IPS DF 4.7 (cell line): ENCODE measurements at regions not wholly inside any gene's neighbourhood (a gene's known extent, or its start where the extent isn't known, plus 50 kb on each side); places are given as distances from the start of the nearest gene placed in this dataset.
A peak's percentile ranks its signal among the peaks of the same experiment; 100 is the strongest.

Experiments used
- DNase-seq: peaks from one replicate; pipeline ENCODE4 v3.0.0-alpha.2; 2013; ENCODE audit warnings: low spot score; ENCODE audit errors: extremely low read depth

DNA sequence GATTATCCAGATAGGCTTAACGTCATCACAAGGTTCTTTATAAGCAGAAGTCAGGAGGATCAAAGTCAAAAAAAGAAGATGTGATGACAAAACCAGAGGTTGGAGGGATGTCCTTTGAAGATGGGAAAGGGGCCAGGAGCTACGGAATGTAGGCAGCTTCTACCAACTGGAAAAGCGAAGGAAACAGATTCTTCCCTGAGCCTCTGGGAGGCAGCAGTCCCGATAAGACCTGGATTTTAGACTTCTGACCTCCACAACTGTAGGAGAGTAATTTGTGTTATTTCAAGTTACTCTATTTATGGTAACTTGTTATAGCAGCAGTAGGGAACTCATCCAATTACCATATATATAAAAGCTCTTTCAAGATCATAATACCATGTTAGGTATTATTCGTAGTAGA lies 98.8 kb upstream of the MYCBP2 start:
- no peak for DNase-seq

- DNase-seq = no peak
Observed at GRCh38 chr13:77423296-77423695, 96.4 kb upstream of the MYCBP2 start.

DNA sequence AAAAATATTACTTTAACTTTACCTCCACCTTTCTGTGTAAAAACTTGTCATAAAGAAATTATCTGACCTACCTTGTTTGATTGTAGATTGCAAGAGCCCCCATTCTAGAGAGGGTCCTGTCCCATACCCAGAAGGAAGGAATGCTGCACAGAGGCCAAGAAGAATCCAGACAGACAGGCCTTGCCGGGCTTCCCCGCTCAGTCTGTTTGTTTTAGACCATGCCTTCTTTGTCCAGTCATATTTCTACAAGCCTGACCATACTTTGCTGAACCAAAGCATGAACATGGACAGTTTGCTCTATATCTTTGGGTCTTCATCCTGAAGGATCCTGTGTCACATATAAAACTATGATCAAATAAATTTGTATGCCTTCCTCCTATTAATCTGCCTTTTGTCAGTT lies 95.8 kb upstream of the MYCBP2 start:
- DNase-seq = no peak

DNA sequence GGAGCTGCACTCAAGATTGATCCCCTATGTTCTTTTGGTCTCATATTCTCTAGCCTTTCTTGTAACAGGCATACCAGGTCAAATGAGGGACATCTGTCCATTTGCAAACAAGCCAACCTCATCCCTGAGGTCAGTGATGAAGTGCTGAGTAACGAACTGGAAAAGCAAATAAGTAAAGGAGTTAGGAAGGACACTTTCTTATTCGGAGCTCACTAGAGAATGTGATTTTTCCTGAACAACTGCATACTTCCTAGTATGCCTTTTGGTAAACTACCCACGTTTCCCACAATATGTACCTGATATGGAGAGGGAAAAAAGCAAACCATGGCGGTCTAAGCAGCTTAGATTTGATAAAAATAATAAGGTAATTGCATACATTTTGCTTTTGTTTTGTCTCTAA lies 91.0 kb upstream of the MYCBP2 start:
- DNase-seq = no peak

GRCh38 chr13:77416666-77417212 lies 89.8 kb upstream of the MYCBP2 start:
- DNase-seq = no peak

- no peak for DNase-seq
Observed at GRCh38 chr13:77415253-77416071, 88.6 kb upstream of the MYCBP2 start.

DNA sequence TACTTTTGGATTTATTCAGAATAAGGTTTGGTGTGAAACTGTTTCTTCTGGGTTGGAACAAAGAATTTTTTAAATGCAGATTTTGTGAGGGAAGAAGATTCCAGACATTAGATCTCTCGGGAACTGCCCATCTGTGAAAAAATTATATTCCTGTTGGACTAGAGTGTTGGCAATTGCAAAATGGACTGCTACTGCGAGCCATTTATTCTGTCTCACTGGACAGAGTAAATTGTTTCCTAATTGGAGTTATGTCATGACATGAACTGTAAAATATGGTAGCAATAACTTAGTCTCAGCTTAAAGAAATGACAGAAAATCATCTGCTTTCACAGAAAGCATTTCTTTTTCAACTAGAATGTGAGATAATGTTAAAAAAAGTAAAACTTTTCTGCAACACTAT lies 86.0 kb upstream of the MYCBP2 start:
- no peak for DNase-seq

- no peak for DNase-seq
Observed at GRCh38 chr13:77412116-77412635, 85.3 kb upstream of the MYCBP2 start.

DNA sequence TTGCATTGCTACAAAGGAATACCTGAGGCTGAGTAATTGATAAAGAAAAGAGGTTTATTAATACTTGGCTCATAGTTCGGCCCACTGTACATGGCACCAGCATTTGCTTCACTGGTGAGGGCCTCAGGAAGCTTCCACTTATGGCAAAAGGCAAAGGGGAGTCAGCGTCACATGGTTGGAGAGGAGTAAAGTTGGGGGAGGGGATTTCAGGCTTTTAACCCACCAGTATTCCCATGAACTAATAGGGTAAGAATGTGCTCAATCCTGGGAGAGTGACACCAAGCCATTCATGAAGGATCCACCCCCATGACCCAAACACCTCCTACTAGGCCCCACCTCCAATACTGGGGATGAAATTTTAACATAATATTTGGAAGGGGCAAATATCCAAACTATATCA lies 82.5 kb upstream of the MYCBP2 start:
- peak; percentile 5 for DNase-seq

GRCh38 chr13:77406644-77407440 lies 79.9 kb upstream of the MYCBP2 start:
- DNase-seq = no peak

- DNase-seq = no peak
Observed at GRCh38 chr13:77398825-77399620, 72.1 kb upstream of the MYCBP2 start.

GRCh38 chr13:77397636-77398035 lies 70.7 kb upstream of the MYCBP2 start:
- DNase-seq = no peak

DNA sequence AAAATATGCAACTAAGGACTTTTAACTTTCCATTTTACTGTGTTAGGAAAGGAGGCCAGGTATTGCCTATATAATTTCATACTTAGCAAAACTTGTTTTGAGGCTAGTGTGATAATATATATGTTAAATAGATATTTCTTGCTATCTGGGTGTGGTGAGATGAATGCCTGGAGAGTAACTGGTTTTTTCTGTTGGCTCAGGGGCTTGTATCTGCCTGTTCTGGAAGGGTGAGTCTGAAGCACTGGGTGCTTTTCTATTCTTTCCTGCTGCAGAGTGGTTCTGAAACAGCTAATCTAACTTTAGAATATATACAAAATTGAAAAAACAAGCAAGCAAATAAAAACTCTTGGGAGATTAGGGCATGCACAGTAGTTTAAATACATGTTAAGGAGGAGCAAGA lies 64.6 kb upstream of the MYCBP2 start:
- no peak for DNase-seq

DNA sequence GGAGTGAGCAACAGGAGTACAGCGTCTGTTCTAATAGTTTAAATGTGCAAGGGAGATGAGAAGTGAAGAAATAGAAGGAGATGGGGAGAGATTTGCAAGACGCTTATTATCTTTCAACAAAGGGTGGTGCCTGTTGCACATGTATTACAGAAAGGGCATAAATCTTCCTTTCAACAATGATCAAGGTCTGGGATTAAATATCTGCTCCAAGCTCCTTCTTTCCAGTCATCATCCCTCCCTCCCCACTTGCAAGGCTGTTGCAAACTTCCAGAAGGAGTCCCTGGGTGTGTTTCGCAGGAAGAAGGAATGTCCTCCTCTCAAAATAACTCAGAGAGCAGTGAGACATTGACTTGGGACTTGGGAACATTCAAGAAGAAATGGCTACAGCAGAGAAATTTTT lies 63.5 kb upstream of the MYCBP2 start:
- DNase-seq = no peak

- no peak for DNase-seq
Observed at GRCh38 chr13:77389625-77390000, 62.7 kb upstream of the MYCBP2 start.

DNA sequence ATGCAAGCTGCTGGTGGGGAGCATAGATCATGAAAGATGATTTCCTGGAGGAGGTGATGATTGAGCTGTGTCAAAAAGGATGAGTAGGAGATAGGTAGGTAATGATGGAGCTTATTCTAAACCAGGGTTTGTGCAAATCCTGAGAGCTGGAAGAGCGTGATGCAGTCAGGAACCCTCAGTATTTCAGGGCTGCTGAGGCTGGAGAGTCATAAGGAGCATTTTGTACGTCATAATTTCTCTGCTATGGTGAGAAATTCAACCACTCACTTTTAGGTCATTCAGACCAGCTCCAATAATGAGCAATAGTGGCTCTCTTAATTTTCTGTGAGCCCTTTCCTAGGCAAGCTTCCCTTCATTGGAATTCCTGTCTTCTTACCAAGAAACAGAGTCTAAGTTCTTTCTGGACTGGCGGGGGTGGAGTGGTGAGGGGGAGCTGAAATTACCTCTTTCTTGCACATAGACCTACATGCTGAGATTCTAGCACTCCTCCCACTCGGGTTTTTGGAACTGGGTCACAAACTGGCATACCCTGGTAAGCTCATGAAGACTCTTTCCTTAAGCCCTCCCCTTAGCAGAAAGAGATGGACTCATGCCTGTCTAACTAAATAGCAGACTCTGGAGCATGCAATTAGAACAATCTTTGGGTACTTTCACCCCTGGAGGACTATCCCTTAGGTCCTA lies 62.2 kb upstream of the MYCBP2 start:
- DNase-seq = no peak

DNA sequence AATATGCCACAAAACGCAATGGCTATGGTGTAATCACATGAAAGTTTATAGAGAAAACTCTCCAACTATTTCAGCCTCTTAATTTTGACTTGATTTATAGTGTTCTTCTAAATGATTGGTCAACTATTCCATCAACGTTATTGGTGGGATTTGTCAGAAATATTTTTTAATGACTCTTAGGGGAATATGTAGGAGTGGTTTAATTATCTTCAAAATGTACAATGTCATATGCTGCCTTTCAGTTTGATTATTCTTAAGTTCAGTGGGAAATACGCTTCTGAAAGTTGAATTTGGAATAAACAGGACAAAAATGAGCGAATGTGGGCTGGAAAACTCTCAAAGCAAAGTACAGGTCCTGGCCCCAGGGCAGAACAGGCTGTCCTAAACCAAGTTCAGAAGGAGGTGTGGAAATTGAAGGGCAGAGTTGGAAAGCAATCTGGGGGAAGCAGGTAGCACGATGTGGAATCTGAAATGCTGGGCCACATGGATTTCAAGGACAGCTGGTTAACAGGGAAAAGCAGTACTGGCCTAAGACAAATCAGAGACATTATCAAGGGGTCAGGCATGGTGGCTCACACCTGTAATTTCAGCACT lies 60.8 kb upstream of the MYCBP2 start:
- no peak for DNase-seq

GRCh38 chr13:77386880-77387606 lies 60.1 kb upstream of the MYCBP2 start:
- no peak for DNase-seq

DNA sequence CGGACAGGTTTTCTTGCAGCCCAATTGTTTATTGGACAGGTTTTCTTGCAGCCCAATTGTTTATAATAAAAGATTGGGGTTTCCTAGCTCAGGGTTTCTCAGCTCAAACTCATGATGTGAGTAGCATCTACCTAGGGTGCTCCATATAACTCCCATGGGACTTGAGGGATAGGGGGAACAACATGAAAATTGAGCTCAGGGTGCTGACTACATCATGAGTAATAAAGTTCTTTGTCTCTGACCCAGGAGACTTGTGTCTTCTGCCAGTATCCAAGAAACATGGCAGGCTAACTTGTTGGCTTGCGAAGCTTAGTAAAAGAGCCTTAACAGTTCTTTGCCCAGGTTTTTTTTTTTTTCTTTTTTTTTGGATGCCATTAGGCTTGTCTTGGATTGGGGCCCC lies 59.2 kb upstream of the MYCBP2 start:
- DNase-seq = no peak

- DNase-seq = no peak
Observed at GRCh38 chr13:77384999-77385398, 58.1 kb upstream of the MYCBP2 start.
